ENCODE measurements at regions not wholly inside any gene's neighbourhood (a gene's known extent, or its start where the extent isn't known, plus 50 kb on each side); places are given as distances from the start of the nearest gene placed in this dataset.
"Not testable (repeated sequence)": the region's sequence is repeated elsewhere in the genome, so short reads cannot be mapped to it uniquely, and the experiment has no call there.

- TF ChIP-seq REST (IDR thresholded peaks at IDR 0.05) (no peak), RAD21 (IDR thresholded peaks at IDR 0.05) (no peak)
These were observed 646.4 kb upstream of the KCNMB2 start (continued) for GRCh38 chr3:177889652-177890358.

GRCh38 chr3:177890359-177890683 is 645.9 kb upstream of the KCNMB2 start:
- no peak overlapping the region for H3K27ac ChIP-seq (ENCODE audit: low read depth in 1 of 2, low read length in 2 of 2)
- H3K9me3 ChIP-seq (ENCODE audit: control insufficient read depth in 4 of 4, low read length in 3 of 4) = no peaks in the 10 kb centered on the region
- DNase-seq (ENCODE audit: low spot score) = no peak
- H3K27me3 ChIP-seq (ENCODE audit: control insufficient read depth in 4 of 4, insufficient read depth in 4 of 4, low read length in 3 of 4) = no peaks in the 10 kb centered on the region
- 82% methylated on average over 2 of the region's 2 CpGs for whole genome bisulfite sequencing
- H3K9ac ChIP-seq (ENCODE audit: low read depth in 1 of 2, low read length in 2 of 2) = no peak overlapping the region
- no peaks in the 10 kb centered on the region for H3K36me3 ChIP-seq (ENCODE audit: control insufficient read depth in 4 of 4, insufficient read depth in 3 of 4, low read depth in 1 of 4, low read length in 3 of 4)
- no peak overlapping the region for H3K4me3 ChIP-seq (ENCODE audit: low read depth in 1 of 3, low read length in 3 of 3)
- TF ChIP-seq REST (IDR thresholded peaks at IDR 0.05) = no peak
- TF ChIP-seq FOXA1 (IDR thresholded peaks at IDR 0.05) = no peak
- no peak for TF ChIP-seq NR2F2 (IDR thresholded peaks at IDR 0.05)
- TF ChIP-seq RXRA (IDR thresholded peaks at IDR 0.05) = no peak
- no peak for TF ChIP-seq GABPA (IDR thresholded peaks at IDR 0.05 in 1 of 2, conservative IDR thresholded peaks at IDR 0.05 in 1 of 2)
- TF ChIP-seq YY1 (IDR thresholded peaks at IDR 0.05) = no peak
- TF ChIP-seq MAX (IDR thresholded peaks at IDR 0.05) = no peak
- TF ChIP-seq ZBTB33 (IDR thresholded peaks at IDR 0.05) = no peak
- no peak for TF ChIP-seq HNF4A (conservative IDR thresholded peaks at IDR 0.05)
- TF ChIP-seq JUND (IDR thresholded peaks at IDR 0.05) = no peak
- no peak for TF ChIP-seq FOXA2 (IDR thresholded peaks at IDR 0.05)
- no peak for TF ChIP-seq CTCF (IDR thresholded peaks at IDR 0.05; ENCODE audit: low read depth, low read length, missing input control)
- no peak for TF ChIP-seq HNF4G (IDR thresholded peaks at IDR 0.05)
- no peak for TF ChIP-seq RAD21 (IDR thresholded peaks at IDR 0.05)
- no peak for TF ChIP-seq TAF1 (conservative IDR thresholded peaks at IDR 0.05)
- TF ChIP-seq SP1 (IDR thresholded peaks at IDR 0.05) = no peak
- no peak for TF ChIP-seq ATF3 (IDR thresholded peaks at IDR 0.05)
- no peak for TF ChIP-seq EGR1 (IDR thresholded peaks at IDR 0.05; ENCODE audit: low read depth in 2 of 2)
- H3K4me1 ChIP-seq (ENCODE audit: control insufficient read depth in 4 of 4, insufficient read depth in 4 of 4, low read length in 3 of 4) = no peaks in the 10 kb centered on the region

GRCh38 chr3:177891569-177891968 is 644.7 kb upstream of the KCNMB2 start:
- WGBS = over 99% methylated on average over 21 of the region's 29 CpGs
- not testable (repeated sequence) for H3K27me3 ChIP-seq (ENCODE audit: control insufficient read depth in 4 of 4, insufficient read depth in 4 of 4, low read length in 3 of 4); H3K36me3 ChIP-seq (ENCODE audit: control insufficient read depth in 4 of 4, insufficient read depth in 3 of 4, low read depth in 1 of 4, low read length in 3 of 4); H3K9me3 ChIP-seq (ENCODE audit: control insufficient read depth in 4 of 4, low read length in 3 of 4); H3K4me1 ChIP-seq (ENCODE audit: control insufficient read depth in 4 of 4, insufficient read depth in 4 of 4, low read length in 3 of 4); H3K4me3 ChIP-seq (ENCODE audit: low read depth in 1 of 3, low read length in 3 of 3); H3K9ac ChIP-seq (ENCODE audit: low read depth in 1 of 2, low read length in 2 of 2); DNase-seq (ENCODE audit: low spot score); H3K27ac ChIP-seq (ENCODE audit: low read depth in 1 of 2, low read length in 2 of 2)
